ENCODE measurements at regions not wholly inside any gene's neighbourhood (a gene's known extent, or its start where the extent isn't known, plus 50 kb on each side); places are given as distances from the start of the nearest gene placed in this dataset.

DNA sequence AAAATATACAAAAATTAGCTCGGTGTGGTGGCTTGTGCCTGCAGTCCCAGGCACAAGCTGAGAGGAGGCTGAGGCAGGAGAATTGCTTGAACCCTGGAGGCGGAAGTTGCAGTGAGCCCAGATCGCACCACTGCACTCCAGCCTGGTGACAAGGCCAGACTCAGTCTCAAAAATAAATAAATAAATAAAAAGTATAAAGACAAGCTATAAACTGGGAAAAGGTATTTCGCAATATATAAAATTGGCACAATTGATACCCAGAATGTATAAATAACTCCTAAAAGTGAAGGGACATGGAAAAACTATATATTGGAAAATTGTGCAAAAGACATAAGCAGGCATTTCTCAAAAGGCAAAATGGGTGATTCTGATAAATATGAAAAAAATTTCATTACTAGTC, 657.9 kb upstream of the SLC8A1 start:
- TF ChIP-seq SIN3A (IDR thresholded peaks at IDR 0.05; ENCODE audit: borderline replicate concordance, insufficient read depth, low read length) = no peak
- TF ChIP-seq TAF1 (IDR thresholded peaks at IDR 0.05; ENCODE audit: borderline replicate concordance, insufficient read depth, low read length) = no peak
- no peak for TF ChIP-seq POLR2AphosphoS5 (IDR thresholded peaks at IDR 0.05; ENCODE audit: low read depth, low read length)
- TF ChIP-seq, protein P1, sequence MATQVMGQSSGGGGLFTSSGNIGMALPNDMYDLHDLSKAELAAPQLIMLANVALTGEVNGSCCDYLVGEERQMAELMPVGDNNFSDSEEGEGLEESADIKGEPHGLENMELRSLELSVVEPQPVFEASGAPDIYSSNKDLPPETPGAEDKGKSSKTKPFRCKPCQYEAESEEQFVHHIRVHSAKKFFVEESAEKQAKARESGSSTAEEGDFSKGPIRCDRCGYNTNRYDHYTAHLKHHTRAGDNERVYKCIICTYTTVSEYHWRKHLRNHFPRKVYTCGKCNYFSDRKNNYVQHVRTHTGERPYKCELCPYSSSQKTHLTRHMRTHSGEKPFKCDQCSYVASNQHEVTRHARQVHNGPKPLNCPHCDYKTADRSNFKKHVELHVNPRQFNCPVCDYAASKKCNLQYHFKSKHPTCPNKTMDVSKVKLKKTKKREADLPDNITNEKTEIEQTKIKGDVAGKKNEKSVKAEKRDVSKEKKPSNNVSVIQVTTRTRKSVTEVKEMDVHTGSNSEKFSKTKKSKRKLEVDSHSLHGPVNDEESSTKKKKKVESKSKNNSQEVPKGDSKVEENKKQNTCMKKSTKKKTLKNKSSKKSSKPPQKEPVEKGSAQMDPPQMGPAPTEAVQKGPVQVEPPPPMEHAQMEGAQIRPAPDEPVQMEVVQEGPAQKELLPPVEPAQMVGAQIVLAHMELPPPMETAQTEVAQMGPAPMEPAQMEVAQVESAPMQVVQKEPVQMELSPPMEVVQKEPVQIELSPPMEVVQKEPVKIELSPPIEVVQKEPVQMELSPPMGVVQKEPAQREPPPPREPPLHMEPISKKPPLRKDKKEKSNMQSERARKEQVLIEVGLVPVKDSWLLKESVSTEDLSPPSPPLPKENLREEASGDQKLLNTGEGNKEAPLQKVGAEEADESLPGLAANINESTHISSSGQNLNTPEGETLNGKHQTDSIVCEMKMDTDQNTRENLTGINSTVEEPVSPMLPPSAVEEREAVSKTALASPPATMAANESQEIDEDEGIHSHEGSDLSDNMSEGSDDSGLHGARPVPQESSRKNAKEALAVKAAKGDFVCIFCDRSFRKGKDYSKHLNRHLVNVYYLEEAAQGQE (IDR thresholded peaks at IDR 0.05; ENCODE audit: insufficient read depth in 1 of 2, low read depth in 2 of 2, low read length in 2 of 2) = no peak
- no peak for TF ChIP-seq FOXP2 (optimal IDR thresholded peaks at IDR 0.05; ENCODE audit: borderline replicate concordance, extremely low read depth, extremely low read length, insufficient read depth)
